Activated T-helper 17 cell treated with anti-CD3 and anti-CD28 coated beads, Interleukin-2, amount 50 U/mL, for 72 hours (primary cell): ENCODE measurements at regions not wholly inside any gene's neighbourhood (a gene's known extent, or its start where the extent isn't known, plus 50 kb on each side); places are given as distances from the start of the nearest gene placed in this dataset.
"Not testable (repeated sequence)": the region's sequence is repeated elsewhere in the genome, so short reads cannot be mapped to it uniquely, and the experiment has no call there.

Source experiments
- ATAC-seq: fragments of 150-1000 bp; cut with Tn5 transposase; replicated peaks from 2 replicates; pipeline ENCODE4 v1.10.0; 2021; ENCODE audit warnings: mild to moderate bottlenecking, moderate library complexity
- H3K27ac Mint-ChIP-seq: one replicate; pipeline ENCODE4 v1.8.0; 2022; ENCODE audit warnings: mixed read lengths
- H3K27me3 Mint-ChIP-seq: one replicate; pipeline ENCODE4 v1.8.0; 2022; ENCODE audit warnings: mixed read lengths
- H3K36me3 Mint-ChIP-seq: one replicate; pipeline ENCODE4 v1.8.0; 2022; ENCODE audit warnings: low read depth, mild to moderate bottlenecking, mixed read lengths
- H3K4me1 Mint-ChIP-seq: one replicate; pipeline ENCODE4 v1.8.0; 2022; ENCODE audit warnings: mixed read lengths
- H3K4me3 Mint-ChIP-seq: one replicate; pipeline ENCODE4 v1.8.0; 2022; ENCODE audit warnings: mild to moderate bottlenecking, mixed read lengths
- H3K9me3 Mint-ChIP-seq: one replicate; pipeline ENCODE4 v1.8.0; 2022; ENCODE audit warnings: mixed read lengths

- Mint-ChIP-seq H3K9me3 (no peaks in the 10 kb centered on the region), H3K27me3 (peaks cover 11% of the 10 kb centered on the region), H3K4me1 (no peaks in the 10 kb centered on the region), H3K36me3 (no peaks in the 10 kb centered on the region), H3K27ac (no peak overlapping the region), H3K4me3 (no peak overlapping the region)
- ATAC-seq: no peak
Measured at GRCh38 chrX:18102006-18102405, 118.7 kb downstream of the BEND2 start.

- H3K4me3 Mint-ChIP-seq: no peak overlapping the region
- ATAC-seq: no peak
- H3K36me3 Mint-ChIP-seq: no peaks in the 10 kb centered on the region
Measured at GRCh38 chrX:18101087-18101486, 119.6 kb downstream of the BEND2 start.

GRCh38 chrX:18099745-18100144 lies 120.9 kb downstream of the BEND2 start:
- no peaks in the 10 kb centered on the region for H3K36me3 Mint-ChIP-seq
- H3K27ac Mint-ChIP-seq: no peak overlapping the region
- H3K4me1 Mint-ChIP-seq: no peaks in the 10 kb centered on the region
- no peaks in the 10 kb centered on the region for H3K9me3 Mint-ChIP-seq
- H3K4me3 Mint-ChIP-seq: no peak overlapping the region
- H3K27me3 Mint-ChIP-seq: peaks cover 11% of the 10 kb centered on the region
- ATAC-seq: no peak

More at GRCh38 chrX:18101087-18101486, 119.6 kb downstream of the BEND2 start:
- no peaks in the 10 kb centered on the region for H3K4me1 Mint-ChIP-seq
- peaks cover 11% of the 10 kb centered on the region for H3K27me3 Mint-ChIP-seq
- no peaks in the 10 kb centered on the region for H3K9me3 Mint-ChIP-seq
- no peak overlapping the region for H3K27ac Mint-ChIP-seq

- no peak overlapping the region for H3K27ac Mint-ChIP-seq
- no peaks in the 10 kb centered on the region for H3K9me3 Mint-ChIP-seq
- no peak for ATAC-seq
- H3K4me1 Mint-ChIP-seq: no peaks in the 10 kb centered on the region
- peaks cover 11% of the 10 kb centered on the region for H3K27me3 Mint-ChIP-seq
- H3K36me3 Mint-ChIP-seq: no peaks in the 10 kb centered on the region
- no peak overlapping the region for H3K4me3 Mint-ChIP-seq
Measured at GRCh38 chrX:18098763-18099162, 121.9 kb downstream of the BEND2 start.

- no peak for ATAC-seq
Measured at GRCh38 chrX:18076434-18076833, 144.3 kb downstream of the BEND2 start.

GRCh38 chrX:18075603-18076002 lies 145.1 kb downstream of the BEND2 start:
- H3K36me3 Mint-ChIP-seq: no peaks in the 10 kb centered on the region
- ATAC-seq: no peak
- H3K27ac Mint-ChIP-seq: no peak overlapping the region
- no peak overlapping the region for H3K4me3 Mint-ChIP-seq
- H3K27me3 Mint-ChIP-seq: peaks cover 3% of the 10 kb centered on the region
- H3K4me1 Mint-ChIP-seq: no peaks in the 10 kb centered on the region
- H3K9me3 Mint-ChIP-seq: no peaks in the 10 kb centered on the region

More at GRCh38 chrX:18076434-18076833, 144.3 kb downstream of the BEND2 start:
- Mint-ChIP-seq H3K36me3 (no peaks in the 10 kb centered on the region), H3K27ac (no peak overlapping the region), H3K9me3 (no peaks in the 10 kb centered on the region), H3K4me3 (no peak overlapping the region), H3K4me1 (no peaks in the 10 kb centered on the region), H3K27me3 (peaks cover 3% of the 10 kb centered on the region)

- H3K36me3 Mint-ChIP-seq, ATAC-seq, H3K27ac Mint-ChIP-seq, H3K4me1 Mint-ChIP-seq, H3K4me3 Mint-ChIP-seq, H3K9me3 Mint-ChIP-seq: not testable (repeated sequence)
- peaks cover 10% of the 10 kb centered on the region for H3K27me3 Mint-ChIP-seq
Measured at GRCh38 chrX:18068045-18068444, 152.6 kb downstream of the BEND2 start.

- H3K9me3 Mint-ChIP-seq: no peaks in the 10 kb centered on the region
- H3K4me3 Mint-ChIP-seq: no peak overlapping the region
- H3K27me3 Mint-ChIP-seq: peaks cover 7% of the 10 kb centered on the region
- H3K27ac Mint-ChIP-seq: no peak overlapping the region
- no peaks in the 10 kb centered on the region for H3K4me1 Mint-ChIP-seq
- ATAC-seq: no peak
- H3K36me3 Mint-ChIP-seq: no peaks in the 10 kb centered on the region
Measured at GRCh38 chrX:18065956-18066355, 154.7 kb downstream of the BEND2 start.

GRCh38 chrX:18051690-18052089 lies 169.0 kb downstream of the BEND2 start:
- Mint-ChIP-seq H3K4me3 (no peak overlapping the region), H3K4me1 (no peaks in the 10 kb centered on the region), H3K27me3 (peaks cover 3% of the 10 kb centered on the region), H3K27ac (no peak overlapping the region), H3K36me3 (no peaks in the 10 kb centered on the region), H3K9me3 (no peaks in the 10 kb centered on the region)
- no peak for ATAC-seq

- no peak overlapping the region for H3K27ac Mint-ChIP-seq
- no peaks in the 10 kb centered on the region for H3K9me3 Mint-ChIP-seq
- no peaks in the 10 kb centered on the region for H3K4me1 Mint-ChIP-seq
- no peak overlapping the region for H3K4me3 Mint-ChIP-seq
- no peak for ATAC-seq
- peaks cover 3% of the 10 kb centered on the region for H3K27me3 Mint-ChIP-seq
- no peaks in the 10 kb centered on the region for H3K36me3 Mint-ChIP-seq
Measured at GRCh38 chrX:18047491-18047890, 173.2 kb downstream of the BEND2 start.

- Mint-ChIP-seq H3K4me3 (no peak overlapping the region), H3K36me3 (no peaks in the 10 kb centered on the region), H3K27ac (no peak overlapping the region), H3K4me1 (no peaks in the 10 kb centered on the region), H3K9me3 (no peaks in the 10 kb centered on the region), H3K27me3 (peaks cover under 1% of the 10 kb centered on the region)
- ATAC-seq: no peak
Measured at GRCh38 chrX:18045436-18045835, 175.2 kb downstream of the BEND2 start.

GRCh38 chrX:18042776-18043175 lies 177.9 kb downstream of the BEND2 start:
- no peak overlapping the region for H3K27ac Mint-ChIP-seq
- H3K36me3 Mint-ChIP-seq: no peaks in the 10 kb centered on the region
- H3K4me1 Mint-ChIP-seq: no peaks in the 10 kb centered on the region
- H3K4me3 Mint-ChIP-seq: no peak overlapping the region
- no peaks in the 10 kb centered on the region for H3K9me3 Mint-ChIP-seq
- no peak for ATAC-seq
- H3K27me3 Mint-ChIP-seq: no peaks in the 10 kb centered on the region

- no peaks in the 10 kb centered on the region for H3K27me3 Mint-ChIP-seq
- no peaks in the 10 kb centered on the region for H3K9me3 Mint-ChIP-seq
- no peak overlapping the region for H3K4me3 Mint-ChIP-seq
- no peaks in the 10 kb centered on the region for H3K36me3 Mint-ChIP-seq
- no peak overlapping the region for H3K27ac Mint-ChIP-seq
- ATAC-seq: no peak
- H3K4me1 Mint-ChIP-seq: no peaks in the 10 kb centered on the region
Measured at GRCh38 chrX:18041656-18042055, 179.0 kb downstream of the BEND2 start.

- Mint-ChIP-seq H3K27ac (no peak overlapping the region), H3K4me3 (no peak overlapping the region), H3K27me3 (no peaks in the 10 kb centered on the region), H3K9me3 (no peaks in the 10 kb centered on the region), H3K36me3 (no peaks in the 10 kb centered on the region), H3K4me1 (no peaks in the 10 kb centered on the region)
- ATAC-seq: no peak
Measured at GRCh38 chrX:18039023-18039422, 177.9 kb upstream of the RAI2 start.

- no peak for ATAC-seq
- Mint-ChIP-seq H3K9me3 (no peaks in the 10 kb centered on the region), H3K27me3 (no peaks in the 10 kb centered on the region)
Measured at GRCh38 chrX:18036394-18036793, 175.3 kb upstream of the RAI2 start.

GRCh38 chrX:18034945-18035344 lies 173.8 kb upstream of the RAI2 start:
- H3K4me1 Mint-ChIP-seq: no peaks in the 10 kb centered on the region
- no peaks in the 10 kb centered on the region for H3K27me3 Mint-ChIP-seq
- H3K36me3 Mint-ChIP-seq: no peaks in the 10 kb centered on the region
- H3K27ac Mint-ChIP-seq: no peak overlapping the region
- no peaks in the 10 kb centered on the region for H3K9me3 Mint-ChIP-seq
- ATAC-seq: no peak
- no peak overlapping the region for H3K4me3 Mint-ChIP-seq

More at GRCh38 chrX:18036394-18036793, 175.3 kb upstream of the RAI2 start:
- no peaks in the 10 kb centered on the region for H3K4me1 Mint-ChIP-seq
- H3K27ac Mint-ChIP-seq: no peak overlapping the region
- H3K36me3 Mint-ChIP-seq: no peaks in the 10 kb centered on the region
- H3K4me3 Mint-ChIP-seq: no peak overlapping the region
